GM12878 (cell line): ENCODE measurements at regions not wholly inside any gene's neighbourhood (a gene's known extent, or its start where the extent isn't known, plus 50 kb on each side); places are given as distances from the start of the nearest gene placed in this dataset.

ENCODE experiments used
- BCLAF1 ChIP-seq: fragments of 450-650 bp; IDR thresholded peaks from 2 replicates; pipeline ENCODE4 v1.6.1; 2017; ENCODE audit warnings: antibody characterized with exemption, mild to moderate bottlenecking, moderate library complexity
- CTCF ChIP-seq, 3 experiments: IDR thresholded peaks in 2 of 3; conservative IDR thresholded peaks in 1 of 3; 2 replicates each; pipeline ENCODE4 v1.5.1; 2011; ENCODE audit warnings: low read depth in 3 of 3, low read length in 3 of 3, mild to moderate bottlenecking in 3 of 3, control low read depth in 2 of 3, moderate library complexity in 2 of 3, inconsistent platforms in 1 of 3, mixed read lengths in 1 of 3; ENCODE audit not compliant: control insufficient read depth in 2 of 3, insufficient read depth in 1 of 3; ENCODE audit errors: extremely low read depth in 1 of 3
- EP300 ChIP-seq, 2 experiments: fragments of 150-350 bp in 1 of 2; IDR thresholded peaks; 2 replicates each; pipeline ENCODE4 v1.6.1; 2011 to 2012; ENCODE audit warnings: low read depth in 2 of 2, low read length in 2 of 2, borderline replicate concordance in 1 of 2, improper control_type of control experiment in 1 of 2, inconsistent platforms in 1 of 2; ENCODE audit not compliant: control insufficient read depth in 1 of 2
- ETV6 ChIP-seq, 2 experiments: fragments of 450-650 bp in 1 of 2; IDR thresholded peaks in 1 of 2; conservative IDR thresholded peaks in 1 of 2; 2 replicates each; pipeline ENCODE4 v1.6.1; 2014; ENCODE audit warnings: antibody characterized with exemption in 1 of 2, borderline replicate concordance in 1 of 2, low read depth in 1 of 2, mild to moderate bottlenecking in 1 of 2, moderate library complexity in 1 of 2
- MAX ChIP-seq: IDR thresholded peaks from 2 replicates; pipeline ENCODE4 v1.6.1; 2012; ENCODE audit warnings: low read depth, low read length, improper control_type of control experiment
- USF2 ChIP-seq: IDR thresholded peaks from 2 replicates; pipeline ENCODE4 v1.6.1; 2011; ENCODE audit warnings: low read depth, low read length, improper control_type of control experiment, borderline replicate concordance
- YY1 ChIP-seq: IDR thresholded peaks from 2 replicates; pipeline ENCODE4 v1.6.1; 2011; ENCODE audit warnings: low read depth, mild to moderate bottlenecking, low read length
- TF ChIP-seq, protein P1 (sequence below): fragments of 450-650 bp; formaldehyde crosslinking; IDR thresholded peaks from 2 replicates; pipeline ENCODE4 v1.4.0; 2022; ENCODE audit warnings: mild to moderate bottlenecking, moderate library complexity

- TF ChIP-seq CTCF (IDR thresholded peaks at IDR 0.05 in 2 of 3, conservative IDR thresholded peaks at IDR 0.05 in 1 of 3; ENCODE audit: control insufficient read depth in 2 of 3, extremely low read depth in 1 of 3, insufficient read depth in 1 of 3, low read depth in 3 of 3, low read length in 3 of 3) (no peak), ETV6 (conservative IDR thresholded peaks at IDR 0.05 in 1 of 2, IDR thresholded peaks at IDR 0.05 in 1 of 2; ENCODE audit: borderline replicate concordance in 1 of 2, low read depth in 1 of 2) (no peak), YY1 (no peak), USF2 (no peak), BCLAF1 (no peak), MAX (no peak), EP300 (IDR thresholded peaks at IDR 0.05; ENCODE audit: borderline replicate concordance in 1 of 2, control insufficient read depth in 1 of 2, low read depth in 2 of 2, low read length in 2 of 2) (no peak)
- TF ChIP-seq, protein P1, sequence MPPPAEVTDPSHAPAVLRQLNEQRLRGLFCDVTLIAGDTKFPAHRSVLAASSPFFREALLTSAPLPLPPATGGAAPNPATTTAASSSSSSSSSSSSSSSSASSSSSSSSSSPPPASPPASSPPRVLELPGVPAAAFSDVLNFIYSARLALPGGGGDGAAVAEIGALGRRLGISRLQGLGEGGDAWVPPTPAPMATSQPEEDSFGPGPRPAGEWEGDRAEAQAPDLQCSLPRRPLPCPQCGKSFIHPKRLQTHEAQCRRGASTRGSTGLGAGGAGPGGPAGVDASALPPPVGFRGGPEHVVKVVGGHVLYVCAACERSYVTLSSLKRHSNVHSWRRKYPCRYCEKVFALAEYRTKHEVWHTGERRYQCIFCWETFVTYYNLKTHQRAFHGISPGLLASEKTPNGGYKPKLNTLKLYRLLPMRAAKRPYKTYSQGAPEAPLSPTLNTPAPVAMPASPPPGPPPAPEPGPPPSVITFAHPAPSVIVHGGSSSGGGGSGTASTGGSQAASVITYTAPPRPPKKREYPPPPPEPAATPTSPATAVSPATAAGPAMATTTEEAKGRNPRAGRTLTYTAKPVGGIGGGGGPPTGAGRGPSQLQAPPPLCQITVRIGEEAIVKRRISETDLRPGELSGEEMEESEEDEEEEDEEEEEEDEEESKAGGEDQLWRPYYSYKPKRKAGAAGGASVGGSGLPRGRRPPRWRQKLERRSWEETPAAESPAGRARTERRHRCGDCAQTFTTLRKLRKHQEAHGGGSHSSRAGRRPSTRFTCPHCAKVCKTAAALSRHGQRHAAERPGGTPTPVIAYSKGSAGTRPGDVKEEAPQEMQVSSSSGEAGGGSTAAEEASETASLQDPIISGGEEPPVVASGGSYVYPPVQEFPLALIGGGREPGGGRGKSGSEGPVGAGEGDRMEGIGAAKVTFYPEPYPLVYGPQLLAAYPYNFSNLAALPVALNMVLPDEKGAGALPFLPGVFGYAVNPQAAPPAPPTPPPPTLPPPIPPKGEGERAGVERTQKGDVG (CRISPR knock-in tag) = no peak
Observed at GRCh38 chr10:123607386-123607785, 58.8 kb upstream of the GPR26 start.
